Nucleus accumbens (tissue), 56 donors: ENCODE measurements at regions not wholly inside any gene's neighbourhood (a gene's known extent, or its start where the extent isn't known, plus 50 kb on each side); places are given as distances from the start of the nearest gene placed in this dataset.
"Not testable (repeated sequence)": the region's sequence is repeated elsewhere in the genome, so short reads cannot be mapped to it uniquely, and the experiment has no call there.

Experiments
- DNase-seq, 56 donors: peaks; one replicate each; lab custom pipeline; 2025; lab: John Stamatoyannopoulos, UW

- DNase-seq: no peak
Observed at GRCh38 chr10:30765616-30766015, 136.1 kb upstream of the LYZL2 start.

GRCh38 chr10:30765022-30765615 is 135.6 kb upstream of the LYZL2 start:
- DNase-seq: no peak

DNA sequence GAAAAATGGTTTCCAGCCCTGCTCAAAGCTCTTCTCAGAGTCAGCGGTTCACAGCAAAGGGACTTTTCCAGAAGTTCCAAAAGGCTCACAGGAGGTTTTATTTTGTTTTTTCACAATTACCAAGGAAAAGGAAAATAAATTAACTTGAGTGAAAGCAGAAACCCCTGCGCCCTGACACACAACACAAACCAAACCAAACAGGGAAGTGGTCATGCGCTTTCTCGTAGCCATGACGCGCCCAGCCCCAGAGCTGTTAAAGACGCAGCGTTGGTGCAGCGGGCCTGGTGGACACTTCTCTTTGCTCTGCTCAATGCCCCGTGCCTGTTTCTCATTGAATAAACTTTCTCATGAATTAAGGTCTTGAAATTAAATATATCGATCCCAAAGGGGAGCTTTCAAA is 134.4 kb upstream of the LYZL2 start:
- DNase-seq: peak in 5 of 56 donors; percentile 8 to 40 (median 14)

- DNase-seq: peak in 7 of 56 donors; percentile 5 to 41 (median 33)
Observed at GRCh38 chr10:30762620-30763019, 133.1 kb upstream of the LYZL2 start.

DNA sequence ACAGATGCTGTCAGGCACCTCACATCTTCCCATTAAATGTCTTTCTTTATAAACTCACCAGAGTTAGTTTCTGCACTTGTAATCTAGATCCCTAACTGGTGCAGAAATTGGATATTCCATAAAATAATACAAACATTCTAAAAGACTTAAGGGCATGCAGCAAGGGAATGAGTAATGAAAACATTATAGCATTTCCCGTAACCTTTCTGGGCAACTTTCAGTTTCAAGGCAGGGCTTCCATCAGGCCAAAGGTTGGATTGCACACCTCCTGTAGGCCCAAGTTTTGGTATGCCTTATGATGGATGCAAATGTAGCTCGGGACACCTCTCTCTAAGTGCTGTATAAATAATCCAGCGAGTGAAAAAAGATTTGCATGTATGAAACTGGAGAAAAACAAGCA is 129.9 kb upstream of the LYZL2 start:
- DNase-seq: no peak

DNA sequence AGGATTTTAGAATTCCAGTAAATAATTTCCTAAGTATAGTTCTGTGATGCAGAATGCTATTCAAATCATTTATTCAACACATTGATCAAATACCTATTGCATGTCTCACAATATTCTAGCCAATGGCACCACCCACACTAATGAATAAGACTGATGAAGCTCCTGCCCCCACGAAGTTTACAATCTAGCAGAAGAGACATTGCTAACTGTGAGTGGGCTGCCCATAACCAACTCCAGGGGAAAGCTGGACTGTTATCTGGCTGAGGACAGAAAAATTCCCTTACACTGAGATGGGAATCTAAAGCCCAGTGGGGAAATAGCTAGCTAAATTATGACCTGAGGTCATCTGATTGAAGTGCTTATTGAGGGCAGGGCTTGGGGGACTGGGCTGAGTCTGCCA is 128.8 kb upstream of the LYZL2 start:
- DNase-seq: no peak

DNA sequence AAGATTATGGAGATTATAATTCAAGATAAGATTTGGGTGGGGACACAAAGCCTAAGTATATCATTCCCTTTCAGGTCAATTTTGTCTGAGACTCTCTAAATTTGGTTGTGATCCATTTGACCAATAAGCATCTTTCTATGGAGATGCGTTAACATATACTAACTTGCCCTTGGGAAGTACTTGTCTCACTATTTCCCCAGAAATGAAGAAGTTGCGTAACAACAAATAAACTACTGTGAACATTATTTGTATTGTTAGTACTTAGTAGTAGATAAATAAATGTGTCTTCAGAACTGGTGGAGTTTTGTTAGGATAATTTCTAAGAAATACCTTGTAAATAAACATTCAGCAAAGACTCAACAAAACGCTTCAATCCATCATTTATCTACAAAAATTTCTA is 127.3 kb upstream of the LYZL2 start:
- no peak for DNase-seq

DNA sequence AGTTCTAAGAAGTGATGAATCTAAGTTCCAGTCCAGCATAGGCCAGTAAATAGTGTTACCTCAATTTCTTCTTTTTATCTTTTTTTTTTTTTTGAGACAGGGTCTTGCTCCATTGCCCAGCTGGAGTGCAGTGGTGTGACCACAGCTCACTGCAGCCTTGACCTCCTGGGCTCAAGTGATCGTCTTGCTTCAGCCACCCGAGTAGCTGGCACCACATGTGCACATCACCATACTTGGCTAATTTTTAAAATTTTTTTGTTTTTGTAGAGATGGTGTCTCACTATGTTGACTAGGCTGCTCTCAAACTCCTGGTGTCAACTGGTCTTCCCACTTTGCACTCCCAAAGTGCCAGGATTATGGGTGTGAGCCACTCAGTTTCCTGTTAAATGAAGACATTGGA is 126.6 kb upstream of the LYZL2 start:
- DNase-seq: no peak

DNA sequence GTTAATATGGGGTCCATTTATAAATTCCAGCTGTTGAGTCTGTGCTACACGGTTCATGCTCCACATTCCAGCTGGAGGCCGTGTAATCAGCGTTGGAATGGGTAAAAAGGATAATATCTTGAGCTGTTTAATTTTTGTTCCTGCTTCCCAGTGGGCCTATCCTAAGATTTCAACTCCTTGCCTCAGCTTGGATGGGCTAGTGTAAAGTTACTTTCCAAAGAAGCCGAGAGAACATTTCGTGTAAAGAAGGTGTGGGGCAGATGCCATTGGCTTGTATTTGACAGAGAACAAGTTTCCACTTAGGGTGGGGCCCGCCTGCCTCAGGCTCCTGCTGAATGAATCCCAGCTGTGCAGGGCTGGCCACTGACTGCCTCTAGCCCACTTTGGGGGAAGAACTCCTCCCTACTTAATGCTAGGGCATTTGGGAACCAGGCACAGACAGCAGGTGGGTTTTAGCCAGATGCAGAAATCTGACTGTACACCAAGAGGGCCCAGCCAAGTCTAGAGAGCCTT is 125.9 kb upstream of the LYZL2 start:
- DNase-seq: no peak

DNA sequence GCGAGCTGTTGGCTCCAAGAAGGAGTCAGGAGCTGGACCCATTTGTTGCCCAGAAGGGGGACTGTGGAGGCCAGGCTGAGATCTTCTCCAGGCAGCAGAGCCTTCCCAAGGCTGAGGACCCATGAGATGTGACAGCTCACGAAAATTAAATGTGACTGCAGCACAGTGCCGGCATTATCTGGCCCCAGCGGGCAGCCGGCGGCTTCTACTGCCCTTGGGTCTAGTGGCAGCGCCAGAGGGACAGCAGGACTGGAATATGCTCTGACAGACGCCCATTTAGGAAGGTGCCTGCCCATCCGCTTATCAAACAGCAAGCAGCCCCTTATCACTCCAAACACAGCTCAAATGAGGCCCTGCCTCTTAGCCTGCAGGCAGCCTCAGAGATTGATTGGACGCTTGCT is 122.9 kb upstream of the LYZL2 start:
- peak in 25 of 56 donors; percentile 11 to 62 (median 43) for DNase-seq

GRCh38 chr10:30751678-30752331 is 122.3 kb upstream of the LYZL2 start:
- DNase-seq: peak in 53 of 56 donors; percentile 8 to 86 (median 67)

GRCh38 chr10:30750971-30751677 is 121.6 kb upstream of the LYZL2 start:
- no peak for DNase-seq

GRCh38 chr10:30749385-30749784 is 119.8 kb upstream of the LYZL2 start:
- no peak for DNase-seq

GRCh38 chr10:30748152-30748973 is 118.8 kb upstream of the LYZL2 start:
- DNase-seq: no peak

GRCh38 chr10:30747633-30748032 is 118.1 kb upstream of the LYZL2 start:
- no peak for DNase-seq

- DNase-seq: no peak
Observed at GRCh38 chr10:30745953-30746352, 116.4 kb upstream of the LYZL2 start.

DNA sequence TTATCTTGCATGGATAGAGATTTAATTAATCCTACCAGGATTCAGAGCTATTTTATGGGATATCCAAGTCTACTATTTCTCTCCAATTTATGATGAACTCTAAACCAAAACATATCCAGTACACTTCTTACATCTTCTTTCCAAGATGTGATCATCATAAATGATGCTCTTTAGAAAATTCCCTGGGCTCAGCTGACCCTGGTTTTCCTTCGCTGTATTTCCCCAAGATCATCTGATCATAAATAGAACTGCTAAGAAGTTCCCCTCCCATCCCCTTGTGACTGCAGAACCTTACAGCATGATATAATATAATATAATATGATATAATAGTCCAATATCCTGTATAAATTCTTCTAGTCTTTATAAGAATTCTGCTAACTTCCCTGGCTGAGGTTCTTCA is 114.6 kb upstream of the LYZL2 start:
- DNase-seq: no peak

DNA sequence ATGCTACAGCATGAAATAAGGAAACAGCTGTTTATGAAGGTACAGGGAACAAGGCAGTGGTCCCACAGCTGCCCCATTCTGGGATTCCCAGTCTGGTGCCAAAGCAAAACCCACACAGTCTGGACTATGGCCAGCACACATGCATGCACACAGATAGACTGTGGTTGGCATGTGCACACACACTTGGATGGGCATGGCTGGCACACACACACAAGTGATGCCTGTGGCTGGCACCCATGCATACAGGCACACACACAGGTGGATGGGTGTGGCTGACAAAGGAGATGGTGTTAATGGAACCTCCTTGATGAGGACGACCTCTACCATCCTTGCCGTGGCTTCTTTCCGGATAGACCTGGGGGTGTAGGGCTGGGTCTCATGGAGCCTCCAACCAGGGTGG is 114.0 kb upstream of the LYZL2 start:
- no peak for DNase-seq

GRCh38 chr10:30742471-30742870 is 112.9 kb upstream of the LYZL2 start:
- no peak for DNase-seq

DNA sequence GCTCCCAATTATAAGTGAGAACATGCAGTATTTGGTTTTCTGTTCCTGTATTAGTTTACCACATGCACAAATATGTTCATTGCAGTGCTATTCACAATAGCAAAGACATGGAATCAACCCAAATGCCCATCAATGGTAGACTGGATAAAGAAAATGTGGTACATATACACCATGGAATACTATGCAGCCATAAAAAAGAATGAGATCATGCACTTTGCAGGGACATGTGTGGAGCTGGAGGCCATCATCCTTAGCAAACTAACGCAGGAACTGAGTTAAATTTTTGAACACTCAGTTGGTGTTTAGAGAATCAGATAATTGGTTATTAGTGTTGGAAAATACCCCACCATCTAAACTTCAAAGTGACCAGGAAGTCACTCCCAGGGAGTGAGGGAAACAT is 111.2 kb upstream of the LYZL2 start:
- not testable (repeated sequence) for DNase-seq

DNA sequence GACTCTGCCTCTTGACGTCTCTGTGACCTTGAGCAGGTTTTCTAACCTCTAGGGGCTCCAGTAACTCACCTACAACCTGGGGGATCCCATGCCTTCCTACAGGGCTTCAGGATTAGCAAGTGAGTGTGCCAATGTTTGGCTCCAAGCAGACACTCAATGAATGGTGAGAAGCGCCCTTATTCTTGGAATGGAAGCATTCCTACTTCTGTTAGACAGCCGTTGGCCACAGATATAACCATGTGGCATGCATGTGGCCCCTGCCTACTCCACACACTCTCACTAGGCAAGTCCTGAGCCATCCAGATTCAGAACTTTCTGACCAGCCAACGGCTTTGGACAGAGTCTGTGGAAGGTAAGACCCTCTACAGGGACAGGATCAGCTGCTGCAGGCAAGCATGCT is 108.9 kb upstream of the LYZL2 start:
- DNase-seq: no peak
